Smooth muscle cell (in vitro differentiated cells): ENCODE measurements at regions not wholly inside any gene's neighbourhood (a gene's known extent, or its start where the extent isn't known, plus 50 kb on each side); places are given as distances from the start of the nearest gene placed in this dataset.

ENCODE experiments used
- DNase-seq: peaks from one replicate; lab custom pipeline; 2025; ENCODE audit not compliant: unreplicated experiment; lab: John Stamatoyannopoulos, UW
- H2AFZ ChIP-seq: fragments of 200-600 bp; sonication (generic); 2 replicates; pipeline ENCODE4 v1.6.0; 2016; ENCODE audit warnings: antibody characterized with exemption, low read depth, mild to moderate bottlenecking
- H3F3A ChIP-seq: fragments of 200-600 bp; sonication (generic); 2 replicates; pipeline ENCODE4 v1.6.0; 2017; ENCODE audit warnings: antibody characterized with exemption, low read depth
- H3K27ac ChIP-seq: fragments of 200-600 bp; sonication (generic); 2 replicates; pipeline ENCODE4 v1.5.1; 2016; ENCODE audit warnings: low read depth, mild to moderate bottlenecking
- H3K27me3 ChIP-seq: fragments of 200-600 bp; sonication (generic); 2 replicates; pipeline ENCODE4 v1.6.1; 2016; ENCODE audit warnings: low read depth, mild to moderate bottlenecking
- H3K36me3 ChIP-seq: fragments of 200-600 bp; sonication (generic); 2 replicates; pipeline ENCODE4 v1.5.1; 2016; ENCODE audit warnings: low read depth
- H3K4me1 ChIP-seq: fragments of 200-600 bp; sonication (generic); 2 replicates; pipeline ENCODE4 v1.5.1; 2016; ENCODE audit warnings: low read depth
- H3K4me2 ChIP-seq: fragments of 200-600 bp; sonication (generic); 2 replicates; pipeline ENCODE4 v1.6.0; 2016; ENCODE audit warnings: mild to moderate bottlenecking
- H3K4me3 ChIP-seq: fragments of 200-600 bp; sonication (generic); 2 replicates; pipeline ENCODE4 v1.5.1; 2016; ENCODE audit warnings: mild to moderate bottlenecking
- H3K79me2 ChIP-seq: fragments of 200-600 bp; sonication (generic); 2 replicates; pipeline ENCODE4 v1.6.0; 2016; ENCODE audit warnings: low read depth, mild to moderate bottlenecking
- H3K9ac ChIP-seq: fragments of 200-600 bp; sonication (generic); 2 replicates; pipeline ENCODE4 v1.6.0; 2016; ENCODE audit warnings: low read depth
- H3K9me3 ChIP-seq: fragments of 200-600 bp; sonication (generic); replicated peaks from 2 replicates; pipeline ENCODE4 v1.5.1; 2016; ENCODE audit warnings: low read depth
- H4K20me1 ChIP-seq: fragments of 200-600 bp; sonication (generic); 2 replicates; pipeline ENCODE4 v1.6.0; 2016; ENCODE audit warnings: low read depth
- CTCF ChIP-seq: fragments of 200-600 bp; sonication (generic); IDR thresholded peaks from 2 replicates; pipeline ENCODE4 v1.5.1; 2017; ENCODE audit warnings: borderline replicate concordance, mild to moderate bottlenecking, antibody characterized with exemption; ENCODE audit not compliant: insufficient read depth, poor library complexity, severe bottlenecking
- WGBS: methylation state at CpG from one replicate; pipeline ENCODE4 v1.1.7; 2016; ENCODE audit warnings: low lambda C conversion rate; 5-methylcytosine and 5-hydroxymethylcytosine counted together

DNA sequence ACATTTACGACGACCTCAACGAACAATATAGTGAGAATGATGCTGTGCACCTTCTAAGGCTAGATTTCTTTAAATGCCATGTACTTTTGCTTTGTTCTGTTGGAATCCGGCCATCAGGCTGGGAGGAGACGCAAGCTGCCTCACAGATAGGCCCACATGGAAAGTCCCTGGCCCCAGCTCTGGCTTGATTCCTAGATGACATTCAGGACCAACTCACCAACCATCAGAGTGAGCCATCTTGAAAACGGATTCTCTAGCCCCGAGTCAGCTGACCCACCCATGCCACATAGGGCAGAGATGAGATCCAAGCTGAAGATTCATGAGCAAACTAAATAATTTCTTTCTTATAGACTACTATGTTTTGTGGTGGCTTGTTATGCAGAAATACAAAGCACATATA lies 164.4 kb downstream of the ZNF281 start:
- Histone ChIP-seq H3K9me3 (no peaks in the 10 kb centered on the region), H3K4me1 (peaks cover 15% of the 10 kb centered on the region), H3K36me3 (no peaks in the 10 kb centered on the region), H3K4me2 (no peak overlapping the region), H3K27ac (no peak overlapping the region), H3K79me2 (no peaks in the 10 kb centered on the region), H3K4me3 (no peak overlapping the region), H3K27me3 (no peaks in the 10 kb centered on the region), H3F3A (peaks cover 11% of the 10 kb centered on the region), H3K9ac (no peak overlapping the region), H2AFZ (no peak overlapping the region), H4K20me1 (no peaks in the 10 kb centered on the region)
- WGBS: 96% methylated on average over 7 of the region's 7 CpGs
- DNase-seq: no peak
- TF ChIP-seq CTCF: no peak

DNA sequence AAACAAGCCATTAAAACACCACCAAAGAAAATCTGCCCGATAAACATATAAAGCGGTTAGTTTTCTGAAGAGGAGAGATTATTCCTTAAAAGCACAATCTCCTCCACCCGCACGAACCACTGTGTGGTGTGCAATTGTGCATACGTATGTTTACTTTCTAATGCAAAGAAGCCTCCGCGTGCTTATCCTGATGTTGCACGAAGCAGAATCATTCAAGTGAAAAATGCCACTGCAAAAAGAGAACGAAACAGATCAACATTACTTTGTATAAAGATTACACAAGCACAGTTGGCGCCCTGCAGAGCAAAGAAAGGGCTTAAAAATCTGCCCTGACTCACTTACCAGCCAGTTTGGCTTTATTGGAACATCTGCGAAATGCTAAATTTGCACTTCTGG lies 166.8 kb downstream of the ZNF281 start:
- H4K20me1 ChIP-seq: no peaks in the 10 kb centered on the region
- no peaks in the 10 kb centered on the region for H3K9me3 ChIP-seq
- peak overlapping the region; percentile 81 for H3K4me2 ChIP-seq
- DNase-seq: no peak
- H3K9ac ChIP-seq: no peak overlapping the region
- peak overlapping the region; percentile 29 for H3K4me3 ChIP-seq
- peaks cover 11% of the 10 kb centered on the region for H3F3A ChIP-seq
- no peak for TF ChIP-seq CTCF
- no peaks in the 10 kb centered on the region for H3K27me3 ChIP-seq
- H3K36me3 ChIP-seq: no peaks in the 10 kb centered on the region
- WGBS: 31% methylated on average over 11 of the region's 11 CpGs
- H3K79me2 ChIP-seq: no peaks in the 10 kb centered on the region
- peaks cover 15% of the 10 kb centered on the region for H3K4me1 ChIP-seq
- H2AFZ ChIP-seq: peak overlapping the region; percentile 83
- peak overlapping the region; percentile 67 for H3K27ac ChIP-seq

GRCh38 chr1:200242110-200243041 lies 167.5 kb downstream of the ZNF281 start:
- Histone ChIP-seq H3K9ac (peak overlapping the region; percentile 36), H3K27ac (peak overlapping the region; percentile 67), H3K27me3 (no peaks in the 10 kb centered on the region), H3K4me3 (peak overlapping the region; percentile 29), H3K79me2 (no peaks in the 10 kb centered on the region), H3K9me3 (no peaks in the 10 kb centered on the region), H3K4me1 (peaks cover 15% of the 10 kb centered on the region), H2AFZ (peak overlapping the region; percentile 83), H3K4me2 (peak overlapping the region; percentile 81), H4K20me1 (no peaks in the 10 kb centered on the region), H3K36me3 (no peaks in the 10 kb centered on the region), H3F3A (peaks cover 11% of the 10 kb centered on the region)
- DNase-seq: no peak
- no peak for TF ChIP-seq CTCF
- WGBS: 34% methylated on average over 15 of the region's 15 CpGs
